ENCODE measurements at regions not wholly inside any gene's neighbourhood (a gene's known extent, or its start where the extent isn't known, plus 50 kb on each side); places are given as distances from the start of the nearest gene placed in this dataset.

DNA sequence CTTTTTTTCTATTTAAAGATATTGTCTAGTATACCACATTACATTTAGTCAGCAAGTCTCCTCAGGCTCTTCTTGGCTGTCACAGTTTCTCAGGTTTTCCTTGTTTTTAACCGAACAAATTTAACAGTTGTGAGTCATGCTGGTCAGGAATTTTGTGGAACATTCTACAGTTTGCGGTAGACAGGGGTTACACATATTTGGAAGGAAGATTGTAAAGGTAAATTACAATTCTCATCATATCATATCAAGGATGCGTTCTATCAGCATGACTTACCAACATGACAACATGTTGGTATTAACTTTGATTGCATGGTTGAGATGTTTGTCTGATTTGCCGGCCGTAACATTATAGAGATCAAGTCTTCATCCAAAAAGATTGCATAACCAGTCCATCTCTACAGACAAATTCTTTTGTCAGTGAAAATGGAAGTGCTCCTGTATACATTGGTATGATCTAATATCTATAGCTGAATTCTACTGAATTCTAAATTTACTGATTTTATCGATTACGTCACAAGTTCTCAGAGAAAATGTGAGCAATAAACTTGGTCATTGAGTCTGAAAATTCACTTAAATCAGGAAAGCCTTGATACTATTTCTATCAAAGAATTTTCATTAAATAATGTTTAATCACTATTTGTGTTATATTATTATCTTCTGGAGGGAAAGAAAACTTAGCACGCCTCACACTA lies 664.4 kb upstream of the SLC8A1 start:
- no peak overlapping the region for H3K4me3 ChIP-seq (replicated peaks; ENCODE audit: insufficient read depth, low read length)
- H3K27ac ChIP-seq (replicated peaks): no peak overlapping the region
- no peak for DNase-seq (ENCODE audit: low read depth in 1 of 2, low spot score in 1 of 2)
- H3K27me3 ChIP-seq (ENCODE audit: insufficient read depth, poor library complexity, severe bottlenecking): no peaks in the 10 kb centered on the region
- TF ChIP-seq SPI1 (IDR thresholded peaks at IDR 0.05; ENCODE audit: borderline replicate concordance, low read depth): no peak
- no peak for TF ChIP-seq GABPA (IDR thresholded peaks at IDR 0.05; ENCODE audit: low read depth)

DNA sequence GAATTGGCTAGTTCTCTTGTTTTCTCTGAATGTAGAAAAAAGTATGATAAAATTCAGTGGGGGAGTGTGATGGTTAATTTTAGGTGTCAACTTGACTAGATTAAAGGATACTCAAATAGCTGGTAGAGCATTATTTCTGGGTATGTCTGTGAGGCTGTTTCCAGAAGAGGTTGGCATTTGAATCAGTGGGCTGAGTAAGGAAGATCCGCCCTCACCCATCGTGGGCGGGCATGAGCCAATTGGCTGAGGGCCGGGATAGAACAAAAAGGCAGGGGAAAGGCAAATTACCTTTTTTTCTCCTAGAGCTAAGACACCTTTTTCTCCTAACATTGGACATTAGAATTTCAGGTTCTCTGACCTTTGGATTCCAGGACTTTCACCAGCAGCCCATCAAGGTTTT lies 667.6 kb upstream of the SLC8A1 start:
- TF ChIP-seq POLR2AphosphoS5 (IDR thresholded peaks at IDR 0.05; ENCODE audit: low read depth): no peak
- TF ChIP-seq, protein P1, sequence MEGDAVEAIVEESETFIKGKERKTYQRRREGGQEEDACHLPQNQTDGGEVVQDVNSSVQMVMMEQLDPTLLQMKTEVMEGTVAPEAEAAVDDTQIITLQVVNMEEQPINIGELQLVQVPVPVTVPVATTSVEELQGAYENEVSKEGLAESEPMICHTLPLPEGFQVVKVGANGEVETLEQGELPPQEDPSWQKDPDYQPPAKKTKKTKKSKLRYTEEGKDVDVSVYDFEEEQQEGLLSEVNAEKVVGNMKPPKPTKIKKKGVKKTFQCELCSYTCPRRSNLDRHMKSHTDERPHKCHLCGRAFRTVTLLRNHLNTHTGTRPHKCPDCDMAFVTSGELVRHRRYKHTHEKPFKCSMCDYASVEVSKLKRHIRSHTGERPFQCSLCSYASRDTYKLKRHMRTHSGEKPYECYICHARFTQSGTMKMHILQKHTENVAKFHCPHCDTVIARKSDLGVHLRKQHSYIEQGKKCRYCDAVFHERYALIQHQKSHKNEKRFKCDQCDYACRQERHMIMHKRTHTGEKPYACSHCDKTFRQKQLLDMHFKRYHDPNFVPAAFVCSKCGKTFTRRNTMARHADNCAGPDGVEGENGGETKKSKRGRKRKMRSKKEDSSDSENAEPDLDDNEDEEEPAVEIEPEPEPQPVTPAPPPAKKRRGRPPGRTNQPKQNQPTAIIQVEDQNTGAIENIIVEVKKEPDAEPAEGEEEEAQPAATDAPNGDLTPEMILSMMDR (IDR thresholded peaks at IDR 0.05; ENCODE audit: insufficient read depth, low read length): no peak
- TF ChIP-seq SPI1 (IDR thresholded peaks at IDR 0.05; ENCODE audit: borderline replicate concordance, low read depth): no peak
- TF ChIP-seq, protein P2, sequence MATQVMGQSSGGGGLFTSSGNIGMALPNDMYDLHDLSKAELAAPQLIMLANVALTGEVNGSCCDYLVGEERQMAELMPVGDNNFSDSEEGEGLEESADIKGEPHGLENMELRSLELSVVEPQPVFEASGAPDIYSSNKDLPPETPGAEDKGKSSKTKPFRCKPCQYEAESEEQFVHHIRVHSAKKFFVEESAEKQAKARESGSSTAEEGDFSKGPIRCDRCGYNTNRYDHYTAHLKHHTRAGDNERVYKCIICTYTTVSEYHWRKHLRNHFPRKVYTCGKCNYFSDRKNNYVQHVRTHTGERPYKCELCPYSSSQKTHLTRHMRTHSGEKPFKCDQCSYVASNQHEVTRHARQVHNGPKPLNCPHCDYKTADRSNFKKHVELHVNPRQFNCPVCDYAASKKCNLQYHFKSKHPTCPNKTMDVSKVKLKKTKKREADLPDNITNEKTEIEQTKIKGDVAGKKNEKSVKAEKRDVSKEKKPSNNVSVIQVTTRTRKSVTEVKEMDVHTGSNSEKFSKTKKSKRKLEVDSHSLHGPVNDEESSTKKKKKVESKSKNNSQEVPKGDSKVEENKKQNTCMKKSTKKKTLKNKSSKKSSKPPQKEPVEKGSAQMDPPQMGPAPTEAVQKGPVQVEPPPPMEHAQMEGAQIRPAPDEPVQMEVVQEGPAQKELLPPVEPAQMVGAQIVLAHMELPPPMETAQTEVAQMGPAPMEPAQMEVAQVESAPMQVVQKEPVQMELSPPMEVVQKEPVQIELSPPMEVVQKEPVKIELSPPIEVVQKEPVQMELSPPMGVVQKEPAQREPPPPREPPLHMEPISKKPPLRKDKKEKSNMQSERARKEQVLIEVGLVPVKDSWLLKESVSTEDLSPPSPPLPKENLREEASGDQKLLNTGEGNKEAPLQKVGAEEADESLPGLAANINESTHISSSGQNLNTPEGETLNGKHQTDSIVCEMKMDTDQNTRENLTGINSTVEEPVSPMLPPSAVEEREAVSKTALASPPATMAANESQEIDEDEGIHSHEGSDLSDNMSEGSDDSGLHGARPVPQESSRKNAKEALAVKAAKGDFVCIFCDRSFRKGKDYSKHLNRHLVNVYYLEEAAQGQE (IDR thresholded peaks at IDR 0.05; ENCODE audit: insufficient replicate concordance, low read depth): no peak
- TF ChIP-seq GABPA (IDR thresholded peaks at IDR 0.05; ENCODE audit: low read depth): no peak
- DNase-seq (ENCODE audit: low read depth in 1 of 2, low spot score in 1 of 2): no peak

DNA sequence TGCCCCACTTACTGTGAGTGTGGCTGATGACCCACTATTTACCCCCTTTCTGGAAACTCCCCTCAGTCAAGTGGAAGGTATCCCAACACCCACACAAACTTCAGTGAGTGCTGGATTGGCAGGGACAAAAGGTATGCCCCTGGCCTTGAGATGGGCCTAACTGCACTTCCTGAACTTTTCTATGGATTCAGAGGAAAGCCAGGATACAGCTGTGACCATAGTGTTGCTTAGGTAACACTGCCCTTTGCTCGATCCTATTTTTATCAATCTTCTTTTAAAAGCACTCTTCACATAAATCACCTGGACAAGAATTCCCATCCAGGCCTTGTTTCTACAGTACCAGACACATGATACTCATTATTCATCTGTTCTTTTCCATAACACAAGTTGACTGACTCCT lies 671.5 kb upstream of the SLC8A1 start:
- no peak for DNase-seq (ENCODE audit: low read depth in 1 of 2, low spot score in 1 of 2)
- no peak overlapping the region for H3K4me3 ChIP-seq (replicated peaks; ENCODE audit: insufficient read depth, low read length)
- TF ChIP-seq, protein P2 (IDR thresholded peaks at IDR 0.05; ENCODE audit: insufficient replicate concordance, low read depth): no peak
- TF ChIP-seq, protein P1 (IDR thresholded peaks at IDR 0.05; ENCODE audit: insufficient read depth, low read length): no peak
- TF ChIP-seq GABPA (IDR thresholded peaks at IDR 0.05; ENCODE audit: low read depth) (no peak), POLR2AphosphoS5 (IDR thresholded peaks at IDR 0.05; ENCODE audit: low read depth) (no peak), SPI1 (IDR thresholded peaks at IDR 0.05; ENCODE audit: borderline replicate concordance, low read depth) (no peak)
- H3K27ac ChIP-seq (replicated peaks): no peak overlapping the region
- no peaks in the 10 kb centered on the region for H3K27me3 ChIP-seq (ENCODE audit: insufficient read depth, poor library complexity, severe bottlenecking)

More for the DNA sequence above, 667.6 kb upstream of the SLC8A1 start:
- no peak overlapping the region for H3K4me3 ChIP-seq (replicated peaks; ENCODE audit: insufficient read depth, low read length)
- H3K27ac ChIP-seq (replicated peaks): no peak overlapping the region
- no peaks in the 10 kb centered on the region for H3K27me3 ChIP-seq (ENCODE audit: insufficient read depth, poor library complexity, severe bottlenecking)

DNA sequence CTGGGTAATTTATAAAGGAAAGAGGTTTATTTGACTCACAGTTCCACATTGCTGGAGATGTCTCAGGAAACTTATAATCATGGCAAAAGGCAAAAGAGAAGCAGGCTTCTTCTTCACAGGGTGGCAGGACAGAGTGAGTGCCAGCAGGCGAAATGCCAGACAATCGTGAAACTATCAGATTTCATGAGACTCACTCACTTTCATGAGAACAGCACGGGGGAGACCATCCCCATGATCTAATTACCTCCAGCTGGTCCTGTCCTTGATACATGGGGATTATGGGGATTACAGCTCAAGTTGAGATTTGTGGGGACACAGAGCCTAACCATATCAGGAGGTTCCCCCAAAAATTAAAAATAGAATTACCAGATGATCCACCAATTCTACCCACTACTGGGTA lies 675.5 kb upstream of the SLC8A1 start:
- H3K4me3 ChIP-seq (replicated peaks; ENCODE audit: insufficient read depth, low read length): no peak overlapping the region
- TF ChIP-seq GABPA (IDR thresholded peaks at IDR 0.05; ENCODE audit: low read depth) (no peak), POLR2AphosphoS5 (IDR thresholded peaks at IDR 0.05; ENCODE audit: low read depth) (no peak), SPI1 (IDR thresholded peaks at IDR 0.05; ENCODE audit: borderline replicate concordance, low read depth) (no peak)
- TF ChIP-seq, protein P2 (IDR thresholded peaks at IDR 0.05; ENCODE audit: insufficient replicate concordance, low read depth): no peak
- TF ChIP-seq, protein P1 (IDR thresholded peaks at IDR 0.05; ENCODE audit: insufficient read depth, low read length): no peak
- DNase-seq (ENCODE audit: low read depth in 1 of 2, low spot score in 1 of 2): no peak

More for the DNA sequence above, 675.5 kb upstream of the SLC8A1 start:
- no peaks in the 10 kb centered on the region for H3K27me3 ChIP-seq (ENCODE audit: insufficient read depth, poor library complexity, severe bottlenecking)
- no peak overlapping the region for H3K27ac ChIP-seq (replicated peaks)

All from HL-60 (cell line).